K562 (cell line): ENCODE measurements at regions not wholly inside any gene's neighbourhood (a gene's known extent, or its start where the extent isn't known, plus 50 kb on each side); places are given as distances from the start of the nearest gene placed in this dataset.

Experiments
- ATAC-seq: fragments of 200-7000 bp; cut with Tn5 transposase; 3 replicates; pipeline ENCODE4 v1.9.1; 2020; ENCODE audit warnings: moderate library complexity
- BruUV-seq: library from RNA; stranded (reverse); fragments of 400-500 nt; replicated peaks from 2 replicates; lab custom pipeline; 2021; lab: Mats Ljungman, UMichigan
- CTCF ChIA-PET: fragments of 300-600 bp; formaldehyde crosslinking; extraction: SDS; loops from one replicate; lab custom pipeline; 2021; ENCODE audit warnings: low intra/inter-chr PET ratio; lab: Yijun Ruan, JAX
- POLR2A ChIA-PET: fragments of 300-600, 350-650 bp; sonication (Branson Sonifier 250); formaldehyde crosslinking; extraction: SDS; loops from one replicate; lab custom pipeline; 2021; ENCODE audit warnings: antibody characterized with exemption, inconsistent platforms; lab: Yijun Ruan, JAX
- DNase-seq, 4 experiments: peaks; one replicate each; pipeline versions ENCODE4 v3.0.0 to v3.0.0-alpha.2; 2011 to 2018; ENCODE audit warnings: low spot score in 3 of 4, mixed read lengths in 3 of 4; ENCODE audit errors: extremely low read depth in 1 of 4
- FAIRE-seq: peaks from 2 replicates; lab custom pipeline; 2011; peaks lifted over from hg19 to GRCh38; lab: Jason Lieb, UNC
- H2AFZ ChIP-seq: 2 replicates; pipeline ENCODE4 v1.6.0; 2011; ENCODE audit warnings: low read depth, low read length, control low read depth, inconsistent platforms
- H3K27ac ChIP-seq: fragments of 200-600 bp; 3 replicates; pipeline ENCODE4 v1.8.0; 2011; ENCODE audit warnings: low read depth, mild to moderate bottlenecking, control low read depth, inconsistent platforms, low read length, moderate library complexity, mixed read lengths; ENCODE audit errors: extremely low read depth
- H3K27me3 ChIP-seq, 2 experiments: fragments of 300-600 bp in 1 of 2; 2 replicates in 1 of 2; 3 replicates in 1 of 2; pipeline versions ENCODE4 v1.6.0 to v1.8.0; 2011; ENCODE audit warnings: inconsistent platforms in 2 of 2, low read length in 2 of 2, mild to moderate bottlenecking in 1 of 2, mixed read lengths in 1 of 2, moderate library complexity in 1 of 2; ENCODE audit not compliant: control insufficient read depth in 2 of 2, insufficient read depth in 2 of 2
- H3K36me3 ChIP-seq: fragments of 300-600 bp; 3 replicates; pipeline ENCODE4 v1.8.0; 2011; ENCODE audit warnings: mild to moderate bottlenecking, low read length, inconsistent platforms; ENCODE audit not compliant: control insufficient read depth, insufficient read depth
- H3K4me1 ChIP-seq, 2 experiments: fragments of 200-600 bp in 1 of 2; replicated peaks in 1 of 2; 2 replicates in 1 of 2; 3 replicates in 1 of 2; pipeline versions ENCODE4 v1.5.1 to v1.8.0; 2011; ENCODE audit warnings: inconsistent platforms in 2 of 2, low read length in 2 of 2, mild to moderate bottlenecking in 1 of 2, mixed read lengths in 1 of 2, moderate library complexity in 1 of 2; ENCODE audit not compliant: control insufficient read depth in 2 of 2, insufficient read depth in 2 of 2
- H3K4me2 ChIP-seq: 2 replicates; pipeline ENCODE4 v1.6.1; 2011; ENCODE audit warnings: low read length, control low read depth, inconsistent platforms, mixed read lengths; ENCODE audit not compliant: insufficient read depth
- H3K4me3 ChIP-seq: fragments of 200-600 bp; sonication (generic), shearing (Covaris generic); 2 replicates; pipeline ENCODE4 v1.5.1; 2016; ENCODE audit warnings: control low read depth, inconsistent platforms
- H3K79me2 ChIP-seq: fragments of 200-600 bp; 3 replicates; pipeline ENCODE4 v1.8.0; 2011; ENCODE audit warnings: low read length, inconsistent platforms; ENCODE audit not compliant: control insufficient read depth, insufficient read depth
- H3K9ac ChIP-seq, 2 experiments: 2 replicates each; pipeline versions ENCODE4 v1.6.0 to v1.6.1; 2011; ENCODE audit warnings: low read depth in 2 of 2, low read length in 2 of 2, control low read depth in 1 of 2, inconsistent platforms in 1 of 2, mild to moderate bottlenecking in 1 of 2, mixed read lengths in 1 of 2; ENCODE audit not compliant: insufficient read depth in 1 of 2
- H3K9me1 ChIP-seq: one replicate; pipeline ENCODE4 v1.6.0; 2011; ENCODE audit warnings: inconsistent platforms, mild to moderate bottlenecking, low read length, moderate library complexity; ENCODE audit not compliant: control insufficient read depth, insufficient read depth
- H3K9me3 ChIP-seq: replicated peaks from 2 replicates; pipeline ENCODE4 v1.5.1; 2011; ENCODE audit warnings: low read depth, low read length, inconsistent platforms; ENCODE audit not compliant: control insufficient read depth, insufficient read depth
- H4K20me1 ChIP-seq: replicated peaks from 2 replicates; pipeline ENCODE4 v1.6.1; 2011; ENCODE audit warnings: low read length, inconsistent platforms, mixed read lengths; ENCODE audit not compliant: control insufficient read depth, insufficient read depth
- ARID2 ChIP-seq: fragments of 450-650 bp; IDR thresholded peaks from 2 replicates; pipeline ENCODE4 v1.6.1; 2017; ENCODE audit warnings: antibody characterized with exemption, mild to moderate bottlenecking
- BCL6 ChIP-seq: fragments of 250-450 bp; sonication (Bioruptor Pico); IDR thresholded peaks from 2 replicates; pipeline ENCODE4 v1.4.0; 2020
- CBX3 ChIP-seq, 2 experiments: IDR thresholded peaks; 1 replicate in 1 of 2; 2 replicates in 1 of 2; pipeline ENCODE4 v1.6.1; 2012; ENCODE audit warnings: inconsistent platforms in 2 of 2, low read length in 2 of 2, borderline replicate concordance in 1 of 2, control low read depth in 1 of 2
- ESRRB ChIP-seq: fragments of 250-450 bp; sonication (Bioruptor Pico); IDR thresholded peaks from 2 replicates; pipeline ENCODE4 v1.5.0; 2020; ENCODE audit warnings: mild to moderate bottlenecking, moderate library complexity, borderline replicate concordance
- FOXK1 ChIP-seq: sonication (generic); formaldehyde crosslinking; IDR thresholded peaks from 2 replicates; pipeline ENCODE4 v1.8.0; 2022; ENCODE audit warnings: missing genetic modification reagents, mild to moderate bottlenecking, borderline replicate concordance
- GATAD2A ChIP-seq: fragments of 450-650 bp; IDR thresholded peaks from 2 replicates; pipeline ENCODE4 v1.6.1; 2017
- NFXL1 ChIP-seq: fragments of 450-650 bp; formaldehyde crosslinking; IDR thresholded peaks from 2 replicates; pipeline ENCODE4 v1.4.0; 2021; ENCODE audit warnings: mild to moderate bottlenecking
- NONO ChIP-seq, 2 experiments: fragments of 200-400 bp in 1 of 2; fragments of 450-650 bp in 1 of 2; formaldehyde crosslinking in 1 of 2; IDR thresholded peaks; 2 replicates each; pipeline ENCODE4 v1.6.1; 2017; ENCODE audit warnings: low read depth in 2 of 2, mild to moderate bottlenecking in 2 of 2, moderate library complexity in 2 of 2, low read length in 1 of 2
- NR3C1 ChIP-seq: sonication (generic); formaldehyde crosslinking; IDR thresholded peaks from 2 replicates; pipeline ENCODE4 v1.8.1; 2022; ENCODE audit warnings: missing genetic modification reagents
- PHF20 ChIP-seq: fragments of 450-650 bp; IDR thresholded peaks from 2 replicates; pipeline ENCODE4 v1.6.1; 2018; ENCODE audit not compliant: partially characterized antibody
- RFX5 ChIP-seq: IDR thresholded peaks from 2 replicates; pipeline ENCODE4 v1.6.1; 2011; ENCODE audit warnings: low read depth, mild to moderate bottlenecking, improper control_type of control experiment, low read length
- SNIP1 ChIP-seq: fragments of 450-650 bp; IDR thresholded peaks from 2 replicates; pipeline ENCODE4 v1.7.1; 2017; ENCODE audit warnings: low read depth, mild to moderate bottlenecking
- TFAM ChIP-seq: fragments of 250-450 bp; sonication (Bioruptor Pico); conservative IDR thresholded peaks from 2 replicates; pipeline ENCODE4 v1.5.0; 2021; ENCODE audit warnings: mild to moderate bottlenecking, moderate library complexity
- ZNF217 ChIP-seq: sonication (generic); formaldehyde crosslinking; IDR thresholded peaks from 2 replicates; pipeline ENCODE4 v1.8.0; 2022; ENCODE audit warnings: mild to moderate bottlenecking, missing genetic modification reagents
- ZNF23 ChIP-seq: fragments of 250-450 bp; sonication (Bioruptor Pico); IDR thresholded peaks from 2 replicates; pipeline ENCODE4 v1.4.0; 2020; ENCODE audit warnings: mild to moderate bottlenecking
- ZNF232 ChIP-seq: sonication (generic); formaldehyde crosslinking; IDR thresholded peaks from 2 replicates; pipeline ENCODE4 v1.8.0; 2022; ENCODE audit warnings: mild to moderate bottlenecking, missing genetic modification reagents
- ZNF24 ChIP-seq: fragments of 450-650 bp; IDR thresholded peaks from 2 replicates; pipeline ENCODE4 v1.6.1; 2016
- ZNF316 ChIP-seq: fragments of 450-650 bp; IDR thresholded peaks from 2 replicates; pipeline ENCODE4 v1.6.1; 2016
- ZNF57 ChIP-seq: fragments of 450-650 bp; formaldehyde crosslinking; IDR thresholded peaks from 2 replicates; pipeline ENCODE4 v1.4.0; 2020; ENCODE audit warnings: mild to moderate bottlenecking, moderate library complexity
- ZNF584 ChIP-seq: fragments of 200-800 bp; sonication (Bioruptor generic); IDR thresholded peaks from 2 replicates; pipeline ENCODE4 v1.6.1; 2016; ENCODE audit warnings: low read depth, mild to moderate bottlenecking, missing genetic modification characterization, missing compliant biosample characterization
- in situ Hi-C: fragments of 300-500 bp; cut with MboI; formaldehyde crosslinking; loops from 4 replicates; pipeline ENCODE4 v1.15.0; 2018; ENCODE audit warnings: inconsistent platforms, mixed read lengths
- intact Hi-C: fragments of 100-400 bp; cut with micrococcal nuclease; formaldehyde crosslinking; loops from 2 replicates; pipeline ENCODE4 v1.14.2; 2022
- TF ChIP-seq, protein P1 (sequence below), 2 experiments: fragments of 150-350 bp in 1 of 2; IDR thresholded peaks; 2 replicates each; pipeline ENCODE4 v1.6.1; 2012 to 2016; ENCODE audit warnings: low read depth in 2 of 2, low read length in 2 of 2, mild to moderate bottlenecking in 1 of 2, moderate library complexity in 1 of 2
- TF ChIP-seq, protein P2 (sequence below): IDR thresholded peaks from 2 replicates; pipeline ENCODE4 v1.6.1; 2014; ENCODE audit warnings: antibody characterized with exemption

DNA sequence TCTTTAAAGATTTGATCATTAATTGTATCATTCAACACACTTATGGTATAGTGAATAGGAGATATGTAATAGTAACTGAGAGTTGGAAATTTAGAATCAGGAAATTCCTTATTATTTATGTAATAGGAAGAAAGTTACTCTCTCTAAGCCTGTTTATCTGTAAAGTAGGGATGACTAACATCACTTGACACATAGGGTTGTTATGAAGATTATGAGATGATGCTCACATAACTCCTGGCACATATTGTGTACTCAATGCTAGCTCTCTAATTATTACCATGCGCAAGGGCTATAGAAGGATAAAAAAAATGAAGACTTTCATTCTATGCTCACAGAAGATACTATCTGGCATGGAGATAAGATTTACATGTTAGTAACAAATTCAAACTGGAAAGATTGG is 149.9 kb downstream of the ISOC1 start (continued):
- no peak for TF ChIP-seq FOXK1 (CRISPR knock-in tag)
- TF ChIP-seq, protein P1, sequence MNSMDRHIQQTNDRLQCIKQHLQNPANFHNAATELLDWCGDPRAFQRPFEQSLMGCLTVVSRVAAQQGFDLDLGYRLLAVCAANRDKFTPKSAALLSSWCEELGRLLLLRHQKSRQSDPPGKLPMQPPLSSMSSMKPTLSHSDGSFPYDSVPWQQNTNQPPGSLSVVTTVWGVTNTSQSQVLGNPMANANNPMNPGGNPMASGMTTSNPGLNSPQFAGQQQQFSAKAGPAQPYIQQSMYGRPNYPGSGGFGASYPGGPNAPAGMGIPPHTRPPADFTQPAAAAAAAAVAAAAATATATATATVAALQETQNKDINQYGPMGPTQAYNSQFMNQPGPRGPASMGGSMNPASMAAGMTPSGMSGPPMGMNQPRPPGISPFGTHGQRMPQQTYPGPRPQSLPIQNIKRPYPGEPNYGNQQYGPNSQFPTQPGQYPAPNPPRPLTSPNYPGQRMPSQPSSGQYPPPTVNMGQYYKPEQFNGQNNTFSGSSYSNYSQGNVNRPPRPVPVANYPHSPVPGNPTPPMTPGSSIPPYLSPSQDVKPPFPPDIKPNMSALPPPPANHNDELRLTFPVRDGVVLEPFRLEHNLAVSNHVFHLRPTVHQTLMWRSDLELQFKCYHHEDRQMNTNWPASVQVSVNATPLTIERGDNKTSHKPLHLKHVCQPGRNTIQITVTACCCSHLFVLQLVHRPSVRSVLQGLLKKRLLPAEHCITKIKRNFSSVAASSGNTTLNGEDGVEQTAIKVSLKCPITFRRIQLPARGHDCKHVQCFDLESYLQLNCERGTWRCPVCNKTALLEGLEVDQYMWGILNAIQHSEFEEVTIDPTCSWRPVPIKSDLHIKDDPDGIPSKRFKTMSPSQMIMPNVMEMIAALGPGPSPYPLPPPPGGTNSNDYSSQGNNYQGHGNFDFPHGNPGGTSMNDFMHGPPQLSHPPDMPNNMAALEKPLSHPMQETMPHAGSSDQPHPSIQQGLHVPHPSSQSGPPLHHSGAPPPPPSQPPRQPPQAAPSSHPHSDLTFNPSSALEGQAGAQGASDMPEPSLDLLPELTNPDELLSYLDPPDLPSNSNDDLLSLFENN (IDR thresholded peaks at IDR 0.05; ENCODE audit: low read depth in 2 of 2, low read length in 2 of 2) = no peak
- TF ChIP-seq NONO (IDR thresholded peaks at IDR 0.05; ENCODE audit: low read depth in 2 of 2, low read length in 1 of 2) = no peak
- TF ChIP-seq SNIP1 = no peak
- TF ChIP-seq, all 486 proteins: peak for 0

GRCh38 chr5:129245489-129245888 is 150.9 kb downstream of the ISOC1 start:
- Histone ChIP-seq H3K4me2 (no peak overlapping the region), H3K9me1 (no peaks in the 10 kb centered on the region)
- TF ChIP-seq ESRRB (CRISPR knock-in tag) = no peak
- TF ChIP-seq ZNF23 = no peak
- TF ChIP-seq GATAD2A = no peak
- no peak for TF ChIP-seq NFXL1 (CRISPR knock-in tag)
- TF ChIP-seq ARID2 = no peak
- TF ChIP-seq PHF20 = no peak
- TF ChIP-seq, protein P2, sequence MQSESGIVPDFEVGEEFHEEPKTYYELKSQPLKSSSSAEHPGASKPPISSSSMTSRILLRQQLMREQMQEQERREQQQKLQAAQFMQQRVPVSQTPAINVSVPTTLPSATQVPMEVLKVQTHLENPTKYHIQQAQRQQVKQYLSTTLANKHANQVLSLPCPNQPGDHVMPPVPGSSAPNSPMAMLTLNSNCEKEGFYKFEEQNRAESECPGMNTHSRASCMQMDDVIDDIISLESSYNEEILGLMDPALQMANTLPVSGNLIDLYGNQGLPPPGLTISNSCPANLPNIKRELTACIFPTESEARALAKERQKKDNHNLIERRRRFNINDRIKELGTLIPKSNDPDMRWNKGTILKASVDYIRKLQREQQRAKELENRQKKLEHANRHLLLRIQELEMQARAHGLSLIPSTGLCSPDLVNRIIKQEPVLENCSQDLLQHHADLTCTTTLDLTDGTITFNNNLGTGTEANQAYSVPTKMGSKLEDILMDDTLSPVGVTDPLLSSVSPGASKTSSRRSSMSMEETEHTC = no peak
- TF ChIP-seq ZNF232 (CRISPR knock-in tag) = no peak
- TF ChIP-seq RFX5 = no peak
- TF ChIP-seq ZNF316 = no peak
- no peak for TF ChIP-seq NR3C1 (CRISPR knock-in tag)
- no peak for TF ChIP-seq TFAM (CRISPR knock-in tag)
- TF ChIP-seq ZNF57 (CRISPR knock-in tag) = no peak
- TF ChIP-seq BCL6 (CRISPR knock-in tag) = no peak
- TF ChIP-seq ZNF584 (CRISPR knock-in tag) = no peak
- TF ChIP-seq ZNF217 (CRISPR knock-in tag) = no peak
- TF ChIP-seq CBX3 (IDR thresholded peaks at IDR 0.05; ENCODE audit: borderline replicate concordance in 1 of 2, low read length in 2 of 2) = no peak
- TF ChIP-seq ZNF24 = no peak
- TF ChIP-seq, all 486 proteins: peak for 0
- H3K27me3 ChIP-seq = no peaks in the 10 kb centered on the region
- H3K9me3 ChIP-seq = no peaks in the 10 kb centered on the region
- FAIRE-seq (no peak), ATAC-seq (no peak), DNase-seq (no peak)
- ChIA-PET POLR2A (no interaction called here), CTCF (no interaction called here)
- no peaks in the 10 kb centered on the region for H3K36me3 ChIP-seq
- H3K27ac ChIP-seq = no peak overlapping the region
- H3K9ac ChIP-seq = no peak overlapping the region
- H3K4me3 ChIP-seq = no peak overlapping the region
- in situ Hi-C loops (no loop called here), intact Hi-C loops (no loop called here)
- no TSS peak for BruUV-seq
- no peaks in the 10 kb centered on the region for H3K4me1 ChIP-seq
- no peaks in the 10 kb centered on the region for H3K79me2 ChIP-seq
- no peak overlapping the region for H2AFZ ChIP-seq
- H4K20me1 ChIP-seq = no peaks in the 10 kb centered on the region
